K562 (cell line): ENCODE measurements at regions not wholly inside any gene's neighbourhood (a gene's known extent, or its start where the extent isn't known, plus 50 kb on each side); places are given as distances from the start of the nearest gene placed in this dataset.

Experiments used
- CAMTA2 ChIP-seq: fragments of 250-450 bp; sonication (Bioruptor Pico); conservative IDR thresholded peaks from 2 replicates; pipeline ENCODE4 v1.5.1; 2022
- CHAMP1 ChIP-seq: fragments of 450-650 bp; IDR thresholded peaks from 2 replicates; pipeline ENCODE4 v1.6.1; 2016; ENCODE audit warnings: mild to moderate bottlenecking
- COPS2 ChIP-seq: fragments of 450-650 bp; conservative IDR thresholded peaks from 2 replicates; pipeline ENCODE4 v1.6.1; 2016; ENCODE audit warnings: mild to moderate bottlenecking, moderate library complexity
- GATAD2A ChIP-seq: fragments of 450-650 bp; IDR thresholded peaks from 2 replicates; pipeline ENCODE4 v1.6.1; 2017
- HNRNPK ChIP-seq: fragments of 200-400 bp; formaldehyde crosslinking; IDR thresholded peaks from one replicate; pipeline ENCODE4 v1.6.1; 2018; ENCODE audit warnings: mild to moderate bottlenecking, low read depth, low read length; ENCODE audit not compliant: poor library complexity, severe bottlenecking
- REST ChIP-seq, 2 experiments: fragments of 450-650 bp; formaldehyde crosslinking in 1 of 2; IDR thresholded peaks; 2 replicates each; pipeline versions ENCODE4 v1.4.0 to v1.6.1; 2014 to 2020; ENCODE audit warnings: mild to moderate bottlenecking in 2 of 2, borderline replicate concordance in 1 of 2, low read depth in 1 of 2
- STAT5B ChIP-seq: fragments of 250-450 bp; sonication (Bioruptor Pico); IDR thresholded peaks from 2 replicates; pipeline ENCODE4 v1.8.0; 2021; ENCODE audit warnings: mild to moderate bottlenecking, inconsistent platforms
- TAF1 ChIP-seq: IDR thresholded peaks from 2 replicates; pipeline ENCODE4 v1.6.1; 2011; ENCODE audit warnings: mild to moderate bottlenecking, low read length, moderate library complexity; ENCODE audit not compliant: insufficient read depth, control insufficient read depth, severe bottlenecking; ENCODE audit errors: extremely low read depth
- TARDBP ChIP-seq: fragments of 450-650 bp; IDR thresholded peaks from 2 replicates; pipeline ENCODE4 v1.6.1; 2016
- TCF3 ChIP-seq: sonication (generic); formaldehyde crosslinking; IDR thresholded peaks from 2 replicates; pipeline ENCODE4 v1.4.0; 2020; ENCODE audit warnings: mild to moderate bottlenecking, missing genetic modification reagents
- ZBTB26 ChIP-seq: fragments of 450-650 bp; formaldehyde crosslinking; IDR thresholded peaks from 2 replicates; pipeline ENCODE4 v1.4.0; 2022; ENCODE audit warnings: missing genetic modification characterization
- ZBTB8A ChIP-seq: fragments of 450-650 bp; IDR thresholded peaks from 2 replicates; pipeline ENCODE4 v1.6.1; 2018; ENCODE audit warnings: mild to moderate bottlenecking, moderate library complexity; ENCODE audit not compliant: partially characterized antibody
- ZNF184 ChIP-seq: sonication (generic); formaldehyde crosslinking; IDR thresholded peaks from 2 replicates; pipeline ENCODE4 v1.5.0; 2020; ENCODE audit warnings: missing genetic modification reagents

GRCh38 chr7:130982160-130982638 lies 248.2 kb upstream of the KLF14 start (continued):
- TF ChIP-seq REST (IDR thresholded peaks at IDR 0.05; ENCODE audit: borderline replicate concordance): peak; percentile 82
- TF ChIP-seq REST (CRISPR knock-in tag; IDR thresholded peaks at IDR 0.05; ENCODE audit: low read depth): no peak
- no peak for TF ChIP-seq TAF1
- TF ChIP-seq TARDBP: no peak
- no peak for TF ChIP-seq HNRNPK
- peak; percentile 41; the same call in 1 of the 2 replicates for TF ChIP-seq CHAMP1
- no peak for TF ChIP-seq ZNF184 (CRISPR knock-in tag)
- no peak for TF ChIP-seq TCF3
- no peak for TF ChIP-seq CAMTA2 (CRISPR knock-in tag)
- TF ChIP-seq COPS2: no peak
- TF ChIP-seq STAT5B (CRISPR knock-in tag): no peak
- no peak for TF ChIP-seq GATAD2A
- peak; percentile 73; the same call in 1 of the 2 replicates for TF ChIP-seq ZBTB26 (CRISPR knock-in tag)
- TF ChIP-seq ZBTB8A: no peak
